ENCODE measurements at regions not wholly inside any gene's neighbourhood (a gene's known extent, or its start where the extent isn't known, plus 50 kb on each side); places are given as distances from the start of the nearest gene placed in this dataset.

GRCh38 chr17:72212041-72212440 is 91.2 kb downstream of the SOX9 start:
- TF ChIP-seq EZH2 (IDR thresholded peaks at IDR 0.05; ENCODE audit: borderline replicate concordance, low read depth, low read length, severe bottlenecking) (no peak), POLR2AphosphoS5 (IDR thresholded peaks at IDR 0.05; ENCODE audit: insufficient read depth, low read depth, low read length) (no peak), CTCF (IDR thresholded peaks at IDR 0.05; ENCODE audit: extremely low read depth in 1 of 2, insufficient read depth in 1 of 2, low read depth in 1 of 2, low read length in 2 of 2) (no peak), POLR2A (IDR thresholded peaks at IDR 0.05; ENCODE audit: low read depth, low read length) (no peak), JUN (IDR thresholded peaks at IDR 0.05; ENCODE audit: borderline replicate concordance, insufficient read depth, insufficient read length, low read depth) (no peak), FOS (IDR thresholded peaks at IDR 0.05; ENCODE audit: borderline replicate concordance, insufficient read depth, low read length) (no peak), MYC (IDR thresholded peaks at IDR 0.05; ENCODE audit: low read depth, low read length) (no peak)
